GM12878 (cell line): ENCODE measurements at regions not wholly inside any gene's neighbourhood (a gene's known extent, or its start where the extent isn't known, plus 50 kb on each side); places are given as distances from the start of the nearest gene placed in this dataset.

Experiments
- ATAC-seq: fragments of 200-7000 bp; cut with Tn5 transposase; 3 replicates; pipeline ENCODE4 v1.9.1; 2020; ENCODE audit warnings: mild to moderate bottlenecking, moderate library complexity
- BruUV-seq: library from RNA; stranded (reverse); fragments of 400-500 nt; replicated peaks from 2 replicates; lab custom pipeline; 2021; lab: Mats Ljungman, UMichigan
- CTCF ChIA-PET: fragments of 300-600 bp; sonication (Branson Sonifier 250); formaldehyde crosslinking; extraction: SDS; loops from one replicate; lab custom pipeline; 2021; ENCODE audit warnings: inconsistent platforms; lab: Yijun Ruan, JAX
- POLR2A ChIA-PET: fragments of 350-600 bp; formaldehyde crosslinking; extraction: SDS; loops from one replicate; lab custom pipeline; 2021; ENCODE audit warnings: inconsistent platforms; lab: Charles Lee
- RAD21 ChIA-PET: fragments of 300-600 bp; sonication (Branson Sonifier 250); formaldehyde crosslinking; loops from one replicate; lab custom pipeline; 2023; ENCODE audit warnings: antibody characterized with exemption; ENCODE audit not compliant: unreplicated experiment; lab: Charles Lee
- SMC1A ChIA-PET: fragments of 300-600 bp; sonication (Branson Sonifier 250); formaldehyde crosslinking; loops from one replicate; lab custom pipeline; 2023; ENCODE audit not compliant: unreplicated experiment, uncharacterized antibody; lab: Charles Lee
- DNase-seq: peaks from one replicate; pipeline ENCODE4 v3.0.0-alpha.2; 2011; ENCODE audit warnings: low read depth, low spot score
- FAIRE-seq: peaks from 3 replicates; lab custom pipeline; 2011; peaks lifted over from hg19 to GRCh38; lab: Jason Lieb, UNC
- H2AFZ ChIP-seq: 2 replicates; pipeline ENCODE4 v1.6.0; 2011; ENCODE audit warnings: low read depth, low read length, control low read depth; ENCODE audit not compliant: control insufficient read depth
- H3K27ac ChIP-seq: 2 replicates; pipeline ENCODE4 v1.5.1; 2011; ENCODE audit warnings: control low read depth; ENCODE audit not compliant: control insufficient read depth, insufficient read depth
- H3K27me3 ChIP-seq, 2 experiments: replicated peaks in 1 of 2; 2 replicates each; pipeline versions ENCODE4 v1.6.0 to v1.6.1; 2011; ENCODE audit warnings: low read length in 1 of 2; ENCODE audit not compliant: control insufficient read depth in 2 of 2, insufficient read depth in 2 of 2
- H3K36me3 ChIP-seq, 2 experiments: 2 replicates each; pipeline ENCODE4 v1.5.1; 2011; ENCODE audit warnings: low read length in 1 of 2; ENCODE audit not compliant: control insufficient read depth in 2 of 2, insufficient read depth in 2 of 2
- H3K4me1 ChIP-seq: 2 replicates; pipeline ENCODE4 v1.6.1; 2011; ENCODE audit warnings: mild to moderate bottlenecking, low read length, moderate library complexity, mixed read lengths; ENCODE audit not compliant: control insufficient read depth, insufficient read depth
- H3K4me2 ChIP-seq: 2 replicates; pipeline ENCODE4 v1.6.0; 2011; ENCODE audit warnings: control low read depth; ENCODE audit not compliant: control insufficient read depth, insufficient read depth
- H3K4me3 ChIP-seq: fragments of 200-600 bp; sonication (generic); 2 replicates; pipeline ENCODE4 v1.5.1; 2016
- H3K79me2 ChIP-seq: 2 replicates; pipeline ENCODE4 v1.6.0; 2011; ENCODE audit warnings: low read length; ENCODE audit not compliant: control insufficient read depth, insufficient read depth
- H3K9ac ChIP-seq: 2 replicates; pipeline ENCODE4 v1.8.0; 2011; ENCODE audit warnings: low read length, control low read depth, mixed read lengths; ENCODE audit not compliant: control insufficient read depth, insufficient read depth
- H3K9me3 ChIP-seq: replicated peaks from 3 replicates; pipeline ENCODE4 v1.5.1; 2011; ENCODE audit warnings: mild to moderate bottlenecking, low read length; ENCODE audit not compliant: control insufficient read depth, insufficient read depth
- H4K20me1 ChIP-seq: 2 replicates; pipeline ENCODE4 v1.6.0; 2011; ENCODE audit not compliant: control insufficient read depth, insufficient read depth
- ATF7 ChIP-seq: fragments of 450-650 bp; IDR thresholded peaks from 2 replicates; pipeline ENCODE4 v1.6.1; 2016; ENCODE audit warnings: low read depth, mild to moderate bottlenecking
- CBX5 ChIP-seq: sonication (generic); IDR thresholded peaks from 2 replicates; pipeline ENCODE4 v1.6.1; 2016; ENCODE audit warnings: low read depth, moderate library complexity, mild to moderate bottlenecking, inconsistent platforms
- CHD2 ChIP-seq: IDR thresholded peaks from 2 replicates; pipeline ENCODE4 v1.6.1; 2011; ENCODE audit warnings: low read depth, low read length, improper control_type of control experiment, borderline replicate concordance
- ETV6 ChIP-seq, 2 experiments: fragments of 450-650 bp in 1 of 2; IDR thresholded peaks in 1 of 2; conservative IDR thresholded peaks in 1 of 2; 2 replicates each; pipeline ENCODE4 v1.6.1; 2014; ENCODE audit warnings: antibody characterized with exemption in 1 of 2, borderline replicate concordance in 1 of 2, low read depth in 1 of 2, mild to moderate bottlenecking in 1 of 2, moderate library complexity in 1 of 2
- FOXM1 ChIP-seq: IDR thresholded peaks from 2 replicates; pipeline ENCODE4 v1.6.1; 2012; ENCODE audit warnings: low read depth, mild to moderate bottlenecking, inconsistent platforms, low read length, moderate library complexity
- IRF3 ChIP-seq: fragments of 450-650 bp; IDR thresholded peaks from 2 replicates; pipeline ENCODE4 v1.6.1; 2014; ENCODE audit warnings: mild to moderate bottlenecking
- NFYA ChIP-seq: IDR thresholded peaks from 2 replicates; pipeline ENCODE4 v1.6.1; 2011; ENCODE audit warnings: low read depth, mild to moderate bottlenecking, low read length, improper control_type of control experiment, borderline replicate concordance
- POU2F2 ChIP-seq: IDR thresholded peaks from 3 replicates; pipeline ENCODE4 v1.6.1; 2011; ENCODE audit warnings: low read depth, mild to moderate bottlenecking, low read length, borderline replicate concordance
- SUPT20H ChIP-seq: IDR thresholded peaks from 2 replicates; pipeline ENCODE4 v1.6.1; 2011; ENCODE audit warnings: low read depth, mild to moderate bottlenecking, low read length, moderate library complexity, borderline replicate concordance; ENCODE audit not compliant: control insufficient read depth
- TCF12 ChIP-seq: IDR thresholded peaks from 2 replicates; pipeline ENCODE4 v1.6.1; 2011; ENCODE audit warnings: low read depth, mild to moderate bottlenecking, low read length
- TCF7 ChIP-seq: IDR thresholded peaks from 2 replicates; pipeline ENCODE4 v1.6.1; 2014; ENCODE audit warnings: antibody characterized with exemption, borderline replicate concordance
- YBX1 ChIP-seq: fragments of 450-650 bp; IDR thresholded peaks from 2 replicates; pipeline ENCODE4 v1.6.1; 2016; ENCODE audit warnings: antibody characterized with exemption
- ZNF274 ChIP-seq: IDR thresholded peaks from one replicate; pipeline ENCODE4 v1.8.0; 2011; ENCODE audit not compliant: insufficient read length, insufficient read depth
- ZSCAN29 ChIP-seq: fragments of 450-650 bp; IDR thresholded peaks from 2 replicates; pipeline ENCODE4 v1.6.1; 2017; ENCODE audit warnings: mild to moderate bottlenecking, moderate library complexity
- WGBS: methylation state at CpG from one replicate; pipeline ENCODE4 v1.1.6; 2016; ENCODE audit warnings: low lambda C conversion rate; ENCODE audit not compliant: insufficient replicate concordance, insufficient coverage; ENCODE audit errors: missing lambda C conversion rate; 5-methylcytosine and 5-hydroxymethylcytosine counted together
- in situ Hi-C: fragments of 300-500 bp; cut with MboI; formaldehyde crosslinking; loops from 9 replicates; pipeline ENCODE4 v1.14.3; 2018; ENCODE audit warnings: mixed read lengths
- intact Hi-C: fragments of 100-400 bp; cut with micrococcal nuclease; formaldehyde crosslinking; loops from one replicate; pipeline ENCODE4 v1.14.2; 2022; ENCODE audit not compliant: unreplicated experiment
- TF ChIP-seq, protein P1 (sequence below): fragments of 450-650 bp; formaldehyde crosslinking; IDR thresholded peaks from 2 replicates; pipeline ENCODE4 v1.5.0; 2022; ENCODE audit warnings: mild to moderate bottlenecking, missing genetic modification characterization
- TF ChIP-seq, protein P2 (sequence below): IDR thresholded peaks from 2 replicates; pipeline ENCODE4 v1.6.1; 2012; ENCODE audit warnings: low read length, inconsistent platforms

- Histone ChIP-seq H4K20me1 (no peaks in the 10 kb centered on the region), H3K4me1 (no peaks in the 10 kb centered on the region), H3K4me2 (no peak overlapping the region), H3K27me3 (no peaks in the 10 kb centered on the region), H3K9ac (no peak overlapping the region), H3K4me3 (no peak overlapping the region), H3K79me2 (no peaks in the 10 kb centered on the region), H3K9me3 (no peaks in the 10 kb centered on the region), H3K36me3 (no peaks in the 10 kb centered on the region), H3K27ac (no peak overlapping the region), H2AFZ (no peak overlapping the region)
- no peak for DNase-seq
- TF ChIP-seq CHD2 = no peak
- TF ChIP-seq YBX1 = no peak
- TF ChIP-seq, protein P1, sequence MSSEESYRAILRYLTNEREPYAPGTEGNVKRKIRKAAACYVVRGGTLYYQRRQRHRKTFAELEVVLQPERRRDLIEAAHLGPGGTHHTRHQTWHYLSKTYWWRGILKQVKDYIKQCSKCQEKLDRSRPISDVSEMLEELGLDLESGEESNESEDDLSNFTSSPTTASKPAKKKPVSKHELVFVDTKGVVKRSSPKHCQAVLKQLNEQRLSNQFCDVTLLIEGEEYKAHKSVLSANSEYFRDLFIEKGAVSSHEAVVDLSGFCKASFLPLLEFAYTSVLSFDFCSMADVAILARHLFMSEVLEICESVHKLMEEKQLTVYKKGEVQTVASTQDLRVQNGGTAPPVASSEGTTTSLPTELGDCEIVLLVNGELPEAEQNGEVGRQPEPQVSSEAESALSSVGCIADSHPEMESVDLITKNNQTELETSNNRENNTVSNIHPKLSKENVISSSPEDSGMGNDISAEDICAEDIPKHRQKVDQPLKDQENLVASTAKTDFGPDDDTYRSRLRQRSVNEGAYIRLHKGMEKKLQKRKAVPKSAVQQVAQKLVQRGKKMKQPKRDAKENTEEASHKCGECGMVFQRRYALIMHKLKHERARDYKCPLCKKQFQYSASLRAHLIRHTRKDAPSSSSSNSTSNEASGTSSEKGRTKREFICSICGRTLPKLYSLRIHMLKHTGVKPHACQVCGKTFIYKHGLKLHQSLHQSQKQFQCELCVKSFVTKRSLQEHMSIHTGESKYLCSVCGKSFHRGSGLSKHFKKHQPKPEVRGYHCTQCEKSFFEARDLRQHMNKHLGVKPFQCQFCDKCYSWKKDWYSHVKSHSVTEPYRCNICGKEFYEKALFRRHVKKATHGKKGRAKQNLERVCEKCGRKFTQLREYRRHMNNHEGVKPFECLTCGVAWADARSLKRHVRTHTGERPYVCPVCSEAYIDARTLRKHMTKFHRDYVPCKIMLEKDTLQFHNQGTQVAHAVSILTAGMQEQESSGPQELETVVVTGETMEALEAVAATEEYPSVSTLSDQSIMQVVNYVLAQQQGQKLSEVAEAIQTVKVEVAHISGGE (CRISPR knock-in tag) = no peak
- TF ChIP-seq SUPT20H = no peak
- no peak for TF ChIP-seq NFYA
- no peak for TF ChIP-seq POU2F2
- TF ChIP-seq ATF7 = no peak
- TF ChIP-seq TCF7 = no peak
- no peak for TF ChIP-seq ZSCAN29
- no peak for TF ChIP-seq ZNF274
- TF ChIP-seq TCF12 = no peak
- no peak for TF ChIP-seq CBX5
- TF ChIP-seq ETV6 (conservative IDR thresholded peaks at IDR 0.05 in 1 of 2, IDR thresholded peaks at IDR 0.05 in 1 of 2; ENCODE audit: borderline replicate concordance in 1 of 2, low read depth in 1 of 2) = no peak
- no peak for TF ChIP-seq IRF3
- TF ChIP-seq, protein P2, sequence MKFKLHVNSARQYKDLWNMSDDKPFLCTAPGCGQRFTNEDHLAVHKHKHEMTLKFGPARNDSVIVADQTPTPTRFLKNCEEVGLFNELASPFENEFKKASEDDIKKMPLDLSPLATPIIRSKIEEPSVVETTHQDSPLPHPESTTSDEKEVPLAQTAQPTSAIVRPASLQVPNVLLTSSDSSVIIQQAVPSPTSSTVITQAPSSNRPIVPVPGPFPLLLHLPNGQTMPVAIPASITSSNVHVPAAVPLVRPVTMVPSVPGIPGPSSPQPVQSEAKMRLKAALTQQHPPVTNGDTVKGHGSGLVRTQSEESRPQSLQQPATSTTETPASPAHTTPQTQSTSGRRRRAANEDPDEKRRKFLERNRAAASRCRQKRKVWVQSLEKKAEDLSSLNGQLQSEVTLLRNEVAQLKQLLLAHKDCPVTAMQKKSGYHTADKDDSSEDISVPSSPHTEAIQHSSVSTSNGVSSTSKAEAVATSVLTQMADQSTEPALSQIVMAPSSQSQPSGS = no peak
- TF ChIP-seq FOXM1 = no peak
- no peak for ATAC-seq
- no peak for FAIRE-seq
- ChIA-PET SMC1A (no interaction called here), POLR2A (no interaction called here), RAD21 (no interaction called here), CTCF (no interaction called here)
- in situ Hi-C loops (no loop called here), intact Hi-C loops (no loop called here)
- WGBS = 31% methylated on average over 4 of the region's 4 CpGs
- no TSS peak for BruUV-seq
Observed at GRCh38 chr1:96886474-96886873, 164.9 kb downstream of the PTBP2 start.
